AG08396 (cell line): ENCODE measurements at regions not wholly inside any gene's neighbourhood (a gene's known extent, or its start where the extent isn't known, plus 50 kb on each side); places are given as distances from the start of the nearest gene placed in this dataset.
"Not testable (repeated sequence)": the region's sequence is repeated elsewhere in the genome, so short reads cannot be mapped to it uniquely, and the experiment has no call there.

ENCODE experiments used
- DNase-seq: peaks from one replicate; pipeline ENCODE4 v3.0.0; 2012; ENCODE audit warnings: low spot score, mixed read lengths

DNA sequence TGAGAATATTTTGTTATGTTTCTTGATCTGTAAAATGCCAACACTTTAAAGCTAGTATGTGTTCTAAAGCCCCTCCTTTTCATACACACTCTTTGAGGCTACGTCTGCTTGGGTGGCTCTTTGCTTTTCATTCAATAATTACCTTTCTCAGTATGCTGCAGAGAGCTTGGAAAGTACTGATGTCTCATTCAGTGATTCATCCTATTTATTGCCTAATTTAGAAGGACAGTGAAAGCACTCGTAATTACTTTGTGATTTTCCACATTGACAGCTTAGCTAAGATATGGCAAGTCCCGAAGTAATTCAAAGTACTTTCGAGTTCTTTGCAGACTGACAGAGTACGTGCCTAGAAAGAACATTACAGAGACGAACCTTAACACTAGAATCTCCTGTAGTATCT lies 57.2 kb downstream of the BMP15 start:
- no peak for DNase-seq

DNA sequence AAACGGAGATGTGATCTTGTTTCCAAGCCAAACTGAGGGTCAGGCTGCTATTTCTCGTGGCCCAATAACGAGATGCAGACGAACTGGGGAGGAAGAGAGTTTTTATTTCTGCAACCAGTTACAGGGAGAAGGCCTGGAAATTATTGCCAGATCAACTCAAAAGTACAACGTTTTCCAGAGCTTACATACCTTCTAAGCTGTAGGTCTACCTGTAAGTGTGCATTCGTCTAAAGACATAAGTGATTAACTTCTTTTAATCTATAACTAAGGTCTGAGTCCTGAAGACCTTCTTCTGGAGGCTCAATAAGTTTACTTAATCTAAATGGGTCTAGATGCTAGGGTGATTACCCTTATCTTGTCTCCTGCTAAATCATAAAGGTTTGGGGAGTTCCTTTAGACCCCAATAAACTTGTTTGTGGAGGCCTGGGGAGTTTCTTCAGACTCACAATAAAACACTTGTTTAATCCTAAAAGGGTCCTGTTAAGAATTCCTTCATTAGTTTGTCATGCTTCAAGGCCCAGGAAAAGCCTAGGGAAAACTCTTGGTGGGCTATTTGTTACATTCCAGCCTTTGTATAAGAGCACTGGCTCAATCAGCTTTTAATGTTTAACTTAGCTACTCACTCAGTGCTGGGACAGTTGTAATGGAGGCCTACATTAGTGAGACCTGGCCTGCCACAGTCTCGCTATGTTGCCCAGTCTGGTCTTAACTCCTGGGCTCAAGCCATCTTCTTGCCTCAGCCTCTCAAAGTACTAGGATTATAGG lies 58.5 kb downstream of the BMP15 start:
- DNase-seq: not testable (repeated sequence)

DNA sequence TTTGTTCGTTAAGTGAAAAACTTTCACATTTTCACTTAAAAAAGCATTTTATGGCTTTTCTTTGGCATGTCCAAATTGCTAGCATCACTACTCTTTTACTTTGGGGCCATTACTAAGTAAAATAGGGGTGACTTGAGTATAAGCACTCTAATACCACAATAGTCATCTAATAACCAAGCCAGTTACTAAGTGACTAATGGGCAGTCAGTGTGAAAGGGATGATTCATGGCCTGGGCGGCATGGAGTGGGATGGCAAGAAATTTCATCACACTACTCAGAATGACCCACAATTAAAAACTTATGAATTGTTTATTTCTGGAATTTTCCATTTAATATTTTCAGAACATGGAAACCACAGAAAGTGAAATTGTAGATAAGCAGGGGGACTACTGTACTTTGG lies 60.9 kb downstream of the BMP15 start:
- no peak for DNase-seq

DNA sequence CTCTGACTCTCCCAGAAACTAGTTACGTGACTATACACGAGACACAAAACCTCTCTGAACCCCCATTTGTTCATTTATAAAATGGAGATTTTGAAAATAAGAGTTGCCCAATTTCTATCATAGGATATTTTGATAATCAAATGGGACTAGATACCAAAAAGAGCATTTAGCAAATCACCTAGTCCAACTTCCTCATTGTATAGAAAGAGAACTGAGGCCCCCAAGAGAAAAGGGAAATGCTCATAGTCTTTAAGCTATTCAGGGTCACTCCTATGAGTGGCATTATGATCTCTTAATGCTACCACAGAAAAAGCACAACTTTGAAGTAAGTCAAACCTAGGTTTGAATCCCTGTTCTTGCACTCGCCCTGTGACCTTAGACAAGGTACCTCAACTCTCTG lies 62.7 kb downstream of the BMP15 start:
- no peak for DNase-seq

DNA sequence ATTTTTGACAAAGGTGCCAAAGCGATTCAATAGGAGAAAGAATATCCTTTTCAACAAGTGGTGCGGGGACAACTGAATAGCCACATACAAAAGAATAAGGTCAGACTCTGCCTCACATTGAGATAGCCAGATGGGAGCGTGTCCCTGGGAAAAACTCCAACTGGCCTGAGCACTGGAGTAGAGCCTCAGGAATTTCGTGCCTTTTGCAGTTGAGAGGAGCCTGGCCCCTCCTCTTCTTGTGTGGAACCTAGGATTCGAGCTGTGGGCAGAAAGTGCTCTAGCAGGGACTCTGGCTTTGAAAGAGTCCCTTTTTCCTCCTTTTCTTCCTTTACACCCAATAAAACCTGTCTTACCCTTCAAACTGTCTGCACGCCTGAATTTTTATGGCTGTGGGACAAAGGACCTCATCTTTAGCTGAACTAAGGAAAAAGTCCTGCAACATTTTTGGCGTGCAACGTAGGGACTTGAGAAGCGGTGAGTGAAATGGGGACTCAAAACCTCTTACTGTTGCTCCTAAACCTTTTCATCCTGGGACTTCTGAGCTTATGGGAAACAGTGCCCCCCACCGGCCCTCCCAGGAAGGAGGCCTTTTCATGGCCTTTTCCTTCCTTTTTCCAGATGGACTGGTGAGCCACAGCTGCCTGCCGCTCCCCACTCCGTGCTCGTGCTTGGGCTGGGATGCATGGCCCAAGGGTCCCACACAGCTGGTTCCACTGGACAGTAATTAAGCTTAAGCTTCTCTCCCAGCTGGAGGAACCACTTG lies 68.6 kb downstream of the BMP15 start:
- no peak for DNase-seq

DNA sequence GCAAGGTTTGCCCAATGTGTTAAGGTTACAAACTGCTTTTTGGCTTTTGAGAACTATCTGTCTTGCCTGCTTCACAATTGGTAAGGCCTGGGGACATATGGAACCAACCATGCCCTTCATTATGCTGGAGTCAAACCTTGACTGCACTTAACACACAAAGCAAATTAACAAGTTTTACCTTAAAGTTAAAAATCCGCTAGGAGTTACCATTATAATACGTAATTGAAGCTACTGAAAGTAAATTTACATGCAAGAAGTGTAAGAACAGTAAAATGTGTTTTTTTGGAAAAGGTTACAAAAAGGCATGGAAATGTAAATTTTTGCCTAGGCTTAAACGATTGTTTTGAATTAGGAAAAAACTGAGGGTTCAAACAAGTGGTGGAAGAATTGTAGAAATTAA lies 69.7 kb downstream of the BMP15 start:
- no peak for DNase-seq

DNA sequence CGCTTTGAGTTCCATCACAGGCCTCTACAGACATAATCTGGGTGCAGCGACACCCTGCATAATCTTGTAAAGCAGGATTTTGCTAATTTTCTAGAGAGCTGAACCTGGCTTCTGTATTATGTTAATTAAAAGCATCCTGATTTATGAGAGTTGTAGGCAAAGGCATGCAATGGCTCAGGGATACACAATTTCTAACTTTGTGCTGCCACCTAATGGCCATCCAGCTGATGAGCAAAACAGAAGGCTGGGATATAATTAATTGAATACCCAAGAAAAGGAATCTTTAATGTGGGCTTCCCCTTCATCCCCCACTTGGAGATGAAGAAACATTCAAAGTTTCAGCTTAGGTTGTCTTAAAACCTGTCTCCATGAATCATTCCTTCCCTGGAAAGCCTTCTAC lies 78.1 kb downstream of the BMP15 start:
- peak; percentile 27 for DNase-seq

DNA sequence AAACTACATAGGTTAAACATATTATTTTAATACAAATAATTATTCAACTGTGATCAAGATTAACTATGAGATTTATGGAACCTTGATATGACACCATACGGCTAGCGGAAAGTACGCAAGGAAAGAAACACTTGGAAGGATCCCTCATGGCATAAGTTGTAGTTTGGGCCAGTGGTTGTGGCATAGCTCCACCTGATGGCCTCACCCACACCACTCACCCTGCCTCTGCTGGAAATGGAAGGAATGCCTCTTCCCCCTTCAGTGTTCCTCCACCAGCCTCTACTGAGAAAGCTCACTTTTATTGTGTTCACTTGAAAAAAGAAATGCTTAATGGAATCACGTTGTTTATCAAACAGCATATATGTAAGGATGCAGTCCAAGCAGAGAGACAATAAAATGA lies 86.4 kb downstream of the BMP15 start:
- DNase-seq: no peak

DNA sequence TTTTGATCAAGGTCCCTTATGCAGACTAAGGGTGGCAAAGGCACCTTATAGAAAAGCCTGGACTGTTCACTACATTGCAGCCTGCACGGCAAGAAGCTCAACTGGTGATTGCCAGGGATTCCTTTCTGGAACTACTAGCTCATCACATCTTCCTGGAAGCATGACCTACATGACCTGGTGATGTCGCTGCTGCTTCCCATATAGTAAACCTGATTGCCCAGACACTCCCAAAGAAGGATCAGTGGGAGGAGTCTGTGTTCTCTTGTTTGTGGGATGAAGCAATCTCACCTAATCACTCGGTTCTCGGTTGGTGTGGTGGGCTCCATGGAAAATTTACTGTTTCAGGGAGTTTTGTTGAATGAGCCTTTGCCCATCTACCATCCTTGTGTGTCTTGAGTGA lies 89.8 kb downstream of the BMP15 start:
- DNase-seq: not testable (repeated sequence)

DNA sequence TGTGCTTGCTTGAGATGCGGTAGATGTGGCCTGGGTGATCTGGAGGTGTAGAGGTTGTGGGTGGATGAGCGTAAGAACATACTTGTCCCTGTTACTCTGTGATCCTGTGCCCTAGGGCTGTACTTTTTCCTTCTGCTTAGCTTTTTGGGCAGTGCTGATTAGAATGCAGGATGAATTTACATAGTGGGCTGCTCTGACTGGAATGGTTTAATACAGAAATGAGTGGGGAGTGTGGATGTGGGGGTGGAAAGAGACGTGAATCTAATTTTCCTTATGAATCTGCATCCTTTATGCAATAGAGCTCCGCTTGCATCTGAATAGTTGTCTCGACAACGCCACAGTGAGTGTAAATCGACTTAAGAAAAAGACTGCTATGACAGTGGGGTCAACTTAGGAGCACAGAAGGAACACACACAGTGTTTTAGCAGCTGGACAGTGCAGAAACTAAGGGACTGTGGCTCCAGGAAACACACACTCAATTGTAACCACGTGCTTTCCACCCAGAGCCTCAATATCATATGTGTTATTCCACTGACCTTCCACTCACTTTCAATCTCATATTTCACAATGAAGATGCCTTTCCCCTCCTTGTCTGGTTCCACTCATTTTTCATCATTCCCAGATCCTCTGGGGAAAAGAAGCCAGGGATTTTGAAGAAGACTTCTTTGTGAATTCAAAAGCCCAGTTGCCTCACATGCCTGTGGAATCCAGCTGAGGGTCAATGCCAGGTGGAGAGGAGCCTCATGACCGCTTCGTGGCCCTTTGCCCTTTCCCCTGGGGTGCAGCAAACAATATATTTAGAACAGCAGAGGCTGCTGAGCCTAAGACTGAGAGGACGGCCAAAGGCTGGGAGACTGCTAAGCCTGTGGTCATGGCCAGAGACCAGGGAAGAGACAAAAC lies 91.4 kb downstream of the BMP15 start:
- DNase-seq: not testable (repeated sequence)

DNA sequence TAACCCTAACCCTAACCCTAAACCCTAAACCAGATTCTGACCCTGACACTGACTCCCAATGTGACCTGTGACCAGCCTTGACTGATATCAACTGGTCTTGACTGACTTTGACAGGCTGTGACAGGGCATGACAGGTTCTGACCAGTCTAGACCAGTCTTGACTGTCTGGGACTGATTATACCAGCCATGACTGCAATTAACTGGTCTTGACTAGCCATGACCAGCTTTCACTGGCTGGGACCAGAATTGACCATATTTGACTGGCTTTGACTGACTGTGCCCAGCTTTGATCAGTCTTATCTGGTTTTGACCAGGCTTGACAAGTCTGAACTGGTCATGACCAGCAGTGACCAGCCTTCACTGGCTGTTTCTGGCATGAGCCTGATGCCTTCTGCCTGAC lies 95.5 kb downstream of the BMP15 start:
- no peak for DNase-seq

DNA sequence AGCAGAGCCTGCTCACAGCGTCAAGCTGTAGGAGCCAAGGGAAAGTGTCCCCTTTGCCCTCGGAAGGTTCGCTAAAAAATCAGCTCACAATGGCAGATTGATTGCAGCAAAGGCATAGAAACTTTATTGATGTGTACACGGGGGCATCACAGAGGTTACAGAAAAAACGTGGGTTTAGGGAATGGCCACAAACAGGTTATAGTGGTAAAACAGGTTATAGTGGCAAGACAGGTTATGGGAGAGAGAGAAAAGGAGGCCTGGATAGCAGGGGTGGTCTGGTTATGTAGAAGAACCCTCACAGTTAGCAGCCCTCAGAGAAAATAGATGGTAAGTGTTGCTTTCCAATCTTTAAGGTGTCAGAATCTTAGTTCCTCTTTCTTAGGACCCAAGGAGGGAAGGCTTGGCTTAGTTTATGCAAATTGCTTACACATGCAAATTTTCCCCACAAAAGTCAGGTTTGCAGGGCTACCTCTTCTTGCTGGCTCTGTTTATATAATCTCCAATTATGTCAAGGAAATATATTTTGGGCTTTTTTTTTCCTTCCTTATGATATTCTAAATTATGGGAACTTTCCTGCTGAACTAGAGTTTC lies 113.7 kb downstream of the BMP15 start:
- DNase-seq: no peak

DNA sequence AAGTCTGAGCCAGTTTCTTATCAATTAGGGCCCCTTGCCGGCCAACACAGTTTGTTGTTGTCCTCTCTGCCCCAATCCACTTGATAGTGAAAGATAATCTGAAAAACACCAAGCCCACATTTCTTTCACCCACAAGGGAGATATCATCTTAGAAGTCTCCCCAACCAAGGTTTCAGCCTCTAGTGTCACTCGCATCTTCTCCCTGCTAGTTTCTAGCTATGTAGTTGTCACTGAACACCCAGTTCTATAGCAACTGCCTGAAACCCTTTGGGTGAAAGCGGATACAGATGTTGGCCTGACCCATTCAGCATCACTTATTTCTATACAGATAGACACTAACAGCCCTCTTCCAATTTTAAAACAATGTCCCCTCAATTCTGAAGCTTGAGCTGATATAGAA lies 116.3 kb downstream of the BMP15 start:
- no peak for DNase-seq

DNA sequence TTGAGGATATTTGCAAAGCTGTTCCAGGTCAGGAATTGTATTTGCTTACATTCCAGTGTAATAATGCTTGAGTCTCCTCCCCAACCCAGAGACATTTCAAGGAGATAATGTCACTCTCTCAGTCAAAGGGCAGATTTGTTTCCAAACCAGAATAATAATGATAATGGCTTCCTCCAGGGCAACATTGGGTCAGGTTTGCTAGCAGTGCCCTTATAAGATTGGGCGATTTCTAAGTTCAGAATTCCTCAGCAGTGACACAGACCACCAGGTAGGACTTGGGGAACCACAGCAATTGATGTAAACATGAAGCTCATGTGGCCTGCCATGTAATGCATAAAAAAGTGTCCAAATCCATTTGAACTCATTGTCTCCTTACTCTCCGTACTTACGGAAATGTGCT lies 125.2 kb downstream of the BMP15 start:
- no peak for DNase-seq

DNA sequence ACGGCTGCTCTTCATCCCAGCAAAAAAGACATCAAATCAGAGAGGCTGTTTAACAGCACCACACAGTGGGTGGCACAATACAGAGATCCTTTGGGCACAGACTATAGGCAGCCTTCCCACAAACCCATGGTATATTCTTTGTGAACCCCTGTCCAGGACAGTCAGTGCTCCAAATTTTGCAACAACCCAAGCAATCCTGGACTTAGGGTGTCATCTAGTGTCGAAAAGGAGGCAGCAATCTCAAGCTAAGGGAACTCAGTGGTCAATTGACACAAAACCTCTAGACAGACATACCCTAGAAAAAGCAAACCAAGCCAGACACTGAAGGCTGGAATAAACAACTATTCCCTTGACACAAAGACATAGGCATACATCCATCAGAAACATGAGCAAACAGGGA lies 137.4 kb downstream of the BMP15 start:
- DNase-seq: no peak

DNA sequence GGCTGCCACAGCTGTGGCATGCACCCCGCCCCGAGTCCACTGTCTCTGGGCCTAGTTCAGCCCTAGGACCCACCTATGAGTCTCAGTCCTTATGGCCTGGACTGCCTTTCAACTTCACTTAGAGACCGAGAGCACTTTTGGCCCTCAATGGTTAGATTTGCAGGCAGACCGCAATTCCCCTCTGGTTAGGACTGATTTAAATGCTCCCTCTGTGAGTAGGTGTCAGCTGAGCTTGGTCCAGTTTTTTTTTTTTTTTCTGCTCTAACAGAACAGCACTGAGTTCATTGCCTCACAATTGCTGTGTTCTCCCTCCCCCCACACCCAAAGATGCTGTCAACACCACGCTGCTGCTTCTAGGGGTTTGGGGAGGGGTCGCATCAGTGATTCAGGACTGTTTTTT lies 143.2 kb downstream of the BMP15 start:
- DNase-seq: no peak

DNA sequence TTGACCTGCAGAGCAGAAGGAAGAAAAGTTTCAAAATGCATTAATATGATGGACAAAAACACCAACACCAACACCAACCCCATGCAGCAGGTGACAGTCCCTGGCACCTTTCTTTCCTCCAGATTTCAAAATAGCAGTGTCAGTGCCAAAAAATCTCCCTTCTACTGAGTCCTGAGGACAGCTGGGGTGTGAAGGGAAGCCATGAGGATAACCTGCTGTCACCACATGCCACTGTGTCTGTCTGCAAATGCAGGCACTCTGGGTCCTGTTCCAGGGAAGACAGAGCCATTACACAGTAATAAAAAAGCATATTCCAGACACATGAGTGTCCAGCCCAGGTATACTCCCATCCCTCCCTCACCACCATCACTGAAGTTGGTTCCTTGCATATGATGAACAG lies 187.5 kb downstream of the BMP15 start:
- DNase-seq: no peak

DNA sequence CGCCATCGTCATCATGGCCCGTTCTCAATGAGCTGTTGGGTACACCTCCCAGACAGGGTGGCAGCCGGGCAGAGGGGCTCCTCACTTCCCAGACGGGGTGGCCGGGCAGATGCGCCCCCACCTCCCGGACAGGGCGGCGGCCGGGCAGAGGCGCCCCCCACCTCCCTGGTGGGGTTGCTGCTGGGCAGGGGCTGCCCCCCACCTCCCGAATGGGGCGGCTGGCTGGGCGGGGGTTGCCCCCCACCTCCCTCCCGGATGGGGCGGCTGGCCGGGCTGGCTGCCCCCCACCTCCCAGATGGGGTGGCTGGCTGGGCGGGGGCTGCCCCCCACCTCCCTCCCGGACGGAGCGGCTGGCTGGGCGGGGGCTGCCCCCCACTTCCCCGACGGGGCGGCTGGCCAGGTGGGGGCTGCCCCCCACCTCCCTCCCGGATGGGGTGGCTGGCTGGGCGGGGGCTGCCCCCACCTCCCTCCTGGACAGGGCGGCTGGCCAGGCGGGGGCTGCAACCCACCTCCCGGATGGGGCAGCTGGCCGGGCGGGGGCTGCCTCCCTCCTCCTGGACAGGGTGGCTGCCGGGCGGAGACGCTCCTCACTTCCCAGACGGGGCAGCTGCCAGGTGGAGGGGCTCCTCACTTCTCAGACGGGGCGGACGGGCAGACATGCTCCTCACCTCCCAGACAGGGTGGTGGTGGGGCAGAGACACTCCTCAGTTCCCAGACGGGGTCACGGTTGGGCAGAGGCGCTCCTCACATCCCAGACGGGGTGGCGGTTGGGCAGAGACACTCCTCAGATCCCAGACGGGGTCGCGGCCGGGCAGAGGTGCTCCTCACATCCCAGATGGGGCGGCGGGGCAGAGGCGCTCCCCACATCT lies 208.8 kb downstream of the BMP15 start:
- DNase-seq: not testable (repeated sequence)

DNA sequence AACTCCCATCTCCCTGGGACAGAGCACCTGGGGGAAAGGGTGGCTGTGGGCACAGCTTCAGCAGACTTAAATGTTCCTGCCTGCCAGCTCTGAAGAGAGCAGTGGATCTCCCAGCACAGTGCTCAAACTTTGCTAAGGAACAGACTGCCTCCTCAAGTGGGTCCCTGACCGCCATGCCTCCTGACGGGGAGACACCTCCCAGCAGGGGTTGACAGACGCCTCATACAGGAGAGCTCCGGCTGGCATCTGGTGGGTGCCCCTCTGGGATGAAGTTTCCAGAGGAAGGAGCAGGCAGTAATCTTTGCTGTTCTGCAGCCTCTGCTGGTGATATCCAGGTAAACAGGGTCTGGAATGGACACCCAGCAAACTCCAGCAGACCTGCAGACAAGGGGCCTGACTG lies 206.9 kb upstream of the NUDT10 start:
- not testable (repeated sequence) for DNase-seq

DNA sequence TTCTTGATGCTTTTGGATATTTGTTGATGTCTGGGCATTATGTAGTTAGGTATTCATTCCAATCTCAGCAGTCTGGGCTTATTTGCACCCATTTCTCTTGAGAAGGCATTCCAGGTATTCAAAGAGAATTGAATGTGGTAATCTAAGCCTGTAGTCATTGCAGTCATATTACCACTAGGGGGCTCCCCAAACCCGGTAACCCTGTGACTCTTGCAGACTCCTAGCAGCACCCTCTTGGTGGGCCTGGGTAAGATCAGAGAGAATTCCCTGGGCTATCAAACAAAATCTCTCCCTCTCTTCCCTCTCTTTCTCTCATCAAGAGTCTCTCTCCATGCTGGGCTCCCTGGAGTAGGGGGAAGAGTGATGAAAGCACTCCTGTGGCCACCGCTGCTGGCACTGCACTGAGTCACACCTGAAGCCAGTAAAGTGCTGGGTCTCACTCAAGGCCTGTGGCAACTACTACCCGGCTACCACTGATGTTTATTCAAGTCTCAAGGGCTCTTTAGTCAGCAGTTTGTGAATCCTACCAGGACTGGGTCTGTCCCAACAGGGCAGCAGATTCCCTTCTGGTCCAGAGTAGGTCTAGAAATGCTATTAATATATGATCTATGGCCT lies 187.7 kb upstream of the NUDT10 start:
- DNase-seq: peak; percentile 35

DNA sequence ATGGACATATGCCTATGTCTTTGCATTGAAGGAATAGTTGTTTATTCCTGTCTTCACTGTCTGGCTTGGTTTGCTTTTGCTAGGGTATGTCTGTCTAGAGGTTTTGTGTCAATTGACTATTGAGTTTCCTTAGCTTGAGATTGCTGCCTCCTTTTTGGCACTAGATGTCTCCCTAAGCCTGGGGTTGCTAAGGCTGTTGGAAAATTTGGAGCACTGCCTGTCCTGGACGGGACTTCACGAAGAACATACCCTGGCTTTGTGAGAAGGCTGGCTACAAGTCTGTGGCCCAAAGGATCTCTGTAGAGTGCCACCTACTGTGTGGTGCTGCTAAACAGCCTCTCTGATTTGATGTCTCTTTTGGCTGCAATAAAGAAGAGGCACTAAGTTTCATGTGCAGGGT lies 183.8 kb upstream of the NUDT10 start:
- no peak for DNase-seq
